ENCODE measurements at regions not wholly inside any gene's neighbourhood (a gene's known extent, or its start where the extent isn't known, plus 50 kb on each side); places are given as distances from the start of the nearest gene placed in this dataset.
"Not testable (repeated sequence)": the region's sequence is repeated elsewhere in the genome, so short reads cannot be mapped to it uniquely, and the experiment has no call there.

DNA sequence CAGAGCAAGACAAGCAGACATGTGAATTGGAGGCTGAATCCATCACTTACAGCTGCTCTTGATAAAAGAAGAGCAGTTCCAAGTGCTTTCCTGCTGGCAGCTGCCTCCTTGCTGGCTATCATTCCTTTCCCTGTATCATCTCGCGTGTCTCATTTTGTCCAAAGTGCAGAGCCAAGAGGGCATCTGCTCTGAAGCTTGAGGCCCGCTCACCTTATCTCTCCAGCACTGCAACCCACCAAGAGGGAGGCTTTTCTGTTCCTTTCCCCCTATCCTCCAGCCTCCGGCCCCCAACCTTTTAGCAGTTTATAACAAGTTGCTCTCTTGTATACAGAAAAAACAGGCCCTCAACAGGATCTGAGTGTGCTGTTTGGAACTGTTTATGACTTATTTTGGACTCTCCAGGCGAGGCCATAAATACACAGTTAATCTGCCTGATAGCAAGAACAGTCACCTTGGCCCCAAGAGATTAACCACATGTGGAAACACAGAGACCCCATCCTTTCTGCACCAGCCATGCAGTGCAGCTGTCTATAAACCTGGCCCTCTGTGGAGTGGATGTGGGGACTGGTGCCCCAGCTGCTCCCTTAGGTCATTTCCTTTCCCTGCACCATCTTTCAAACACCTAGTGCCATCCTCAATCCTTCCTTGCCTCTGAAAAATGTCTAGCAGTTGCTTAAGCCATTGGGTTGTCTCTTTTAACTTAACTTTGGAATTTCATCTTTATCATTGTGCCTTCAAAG, 172.5 kb upstream of the FERMT1 start:
- DNase-seq: no peak

DNA sequence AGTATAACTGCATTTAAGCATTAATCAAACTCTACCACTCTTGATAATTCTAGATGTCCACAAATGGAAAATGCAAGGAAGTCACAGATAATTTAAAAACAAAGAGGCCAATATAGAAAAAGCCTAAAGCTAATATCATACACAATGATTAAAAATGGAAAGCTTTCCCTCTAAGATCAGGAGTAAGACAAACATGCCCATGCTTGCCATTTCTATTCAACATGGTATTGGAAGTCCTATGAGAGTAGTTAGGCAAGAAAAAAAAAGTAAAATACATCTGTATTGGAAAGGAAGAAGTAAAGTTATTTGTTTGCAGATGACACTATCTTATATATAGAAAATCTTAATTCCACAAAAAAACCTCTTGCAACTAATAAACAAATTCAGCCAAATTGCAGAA, 164.6 kb upstream of the FERMT1 start:
- DNase-seq: no peak

DNA sequence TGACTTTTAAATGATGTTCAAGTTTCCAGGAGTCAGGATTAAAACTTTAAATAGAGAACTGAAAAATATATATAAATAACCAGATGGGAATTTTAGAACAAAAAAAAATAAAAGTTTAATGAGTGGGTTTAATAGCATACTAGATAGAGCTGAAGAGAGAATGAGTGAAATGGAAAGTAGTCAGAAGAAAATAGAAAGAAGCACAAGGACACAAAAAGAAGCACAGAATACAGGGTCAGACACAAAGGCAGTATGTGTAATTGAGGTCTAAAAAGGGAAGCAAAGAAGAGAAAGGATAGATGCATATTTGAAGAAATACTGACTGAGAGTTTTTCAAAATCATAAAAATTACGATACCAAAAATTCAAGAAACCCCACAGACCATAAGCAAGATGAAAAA, 159.8 kb upstream of the FERMT1 start:
- no peak for DNase-seq

DNA sequence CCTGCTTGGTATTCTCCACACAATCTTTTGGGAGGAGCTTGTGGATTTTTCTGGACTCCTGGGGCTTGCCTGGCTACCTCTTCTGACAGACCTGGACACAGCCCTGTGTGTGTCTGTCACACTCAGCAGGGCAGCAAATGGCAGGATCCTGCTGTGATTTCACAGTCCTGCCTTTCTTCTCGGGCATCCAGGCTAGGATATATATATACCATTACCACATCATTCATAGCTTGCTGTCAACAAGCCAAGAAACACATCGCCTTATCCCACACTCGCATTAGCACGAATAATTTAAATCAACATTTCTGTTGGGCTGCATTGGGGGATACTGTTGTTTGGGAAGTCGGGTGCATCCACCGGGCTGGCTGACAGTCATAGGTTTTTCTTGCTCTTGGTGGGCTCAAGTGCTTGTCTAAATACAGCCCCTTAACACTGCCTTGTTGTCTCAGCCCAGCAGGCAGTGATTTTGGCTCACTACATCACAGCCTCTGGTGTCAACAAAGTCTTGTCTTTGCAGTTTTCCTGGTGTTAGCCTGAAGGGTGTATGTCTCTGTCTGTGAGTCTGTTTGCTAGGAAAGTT, 154.9 kb upstream of the FERMT1 start:
- DNase-seq: no peak

GRCh38 chr20:6270404-6270803, 147.6 kb upstream of the FERMT1 start:
- DNase-seq: not testable (repeated sequence)

DNA sequence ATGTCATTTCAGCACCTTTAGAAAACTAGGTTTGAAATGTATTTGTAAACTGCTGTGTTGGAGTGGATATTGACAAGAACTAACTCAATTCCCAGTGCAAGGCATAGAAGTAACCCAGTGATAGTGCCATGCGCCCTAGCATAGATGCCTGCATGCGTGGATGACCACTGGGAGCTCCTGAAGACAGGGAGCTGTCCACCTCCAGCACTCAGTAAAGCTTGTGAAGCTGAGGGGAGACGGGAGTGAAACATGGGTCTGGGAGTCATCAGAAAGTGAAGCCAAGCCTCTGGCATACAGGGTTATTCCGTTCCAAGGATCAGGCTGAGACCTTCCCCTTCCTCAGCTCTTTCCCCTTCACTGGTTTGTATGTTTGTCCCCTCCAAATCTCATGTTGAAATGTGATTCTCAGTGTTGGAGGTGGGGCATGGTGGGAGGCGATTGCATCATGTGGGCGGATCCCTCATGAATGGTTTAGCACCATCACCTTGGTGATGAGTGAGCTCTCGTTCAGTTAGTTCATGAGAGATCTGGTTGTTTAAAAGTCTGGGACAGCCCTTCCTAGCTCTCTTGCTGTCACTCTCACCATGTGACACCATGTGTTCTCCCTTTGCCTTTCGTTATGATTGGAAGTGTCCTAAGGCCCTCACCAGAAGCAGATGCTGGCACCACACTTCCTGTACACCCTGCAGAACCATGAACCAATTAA, 146.5 kb upstream of the FERMT1 start:
- no peak for DNase-seq

- peak; percentile 44 for DNase-seq
Measured at GRCh38 chr20:6265204-6265904, 142.5 kb upstream of the FERMT1 start.

GRCh38 chr20:6253396-6253795, 130.6 kb upstream of the FERMT1 start:
- no peak for DNase-seq

DNA sequence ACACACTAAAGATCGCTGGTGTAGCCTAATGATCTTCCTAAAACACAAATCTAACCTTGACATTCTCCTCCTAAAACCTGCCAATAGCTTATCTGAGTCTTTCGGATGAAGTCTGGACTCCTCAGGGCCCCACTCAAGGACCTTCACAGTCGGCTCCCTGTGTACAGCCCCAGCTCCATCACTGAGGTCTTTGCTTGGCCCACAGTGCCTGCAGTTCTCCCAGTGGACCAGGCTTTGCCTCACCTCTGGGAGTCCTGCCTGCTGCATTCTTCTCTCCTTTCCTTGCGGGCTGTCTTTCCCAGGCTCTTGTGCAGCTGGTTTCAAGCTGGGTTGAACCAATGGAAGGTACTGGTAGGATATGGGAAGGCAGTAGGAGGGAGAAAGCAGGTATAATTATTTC, 122.6 kb upstream of the FERMT1 start:
- DNase-seq: no peak

GRCh38 chr20:6241591-6241990, 118.8 kb upstream of the FERMT1 start:
- no peak for DNase-seq

DNA sequence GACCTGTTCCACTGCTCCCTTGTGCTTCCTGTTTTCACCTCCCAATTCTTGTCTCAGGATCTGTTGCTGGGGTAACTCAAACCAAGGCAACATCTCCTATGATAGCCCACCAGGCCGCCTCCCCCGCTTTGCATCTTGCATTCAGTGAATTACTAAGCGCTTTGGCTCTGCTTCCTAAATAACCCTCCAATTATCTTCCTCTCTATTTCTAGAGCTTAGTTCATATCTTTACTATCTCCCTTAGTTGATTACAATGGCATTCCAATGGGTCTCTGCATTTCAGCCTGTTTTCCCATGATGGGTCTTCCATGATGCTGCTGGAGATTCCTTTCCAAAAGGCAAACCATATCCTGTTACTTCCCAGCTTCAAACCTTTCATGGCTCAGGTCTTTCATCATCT, 117.2 kb upstream of the FERMT1 start:
- DNase-seq: no peak

DNA sequence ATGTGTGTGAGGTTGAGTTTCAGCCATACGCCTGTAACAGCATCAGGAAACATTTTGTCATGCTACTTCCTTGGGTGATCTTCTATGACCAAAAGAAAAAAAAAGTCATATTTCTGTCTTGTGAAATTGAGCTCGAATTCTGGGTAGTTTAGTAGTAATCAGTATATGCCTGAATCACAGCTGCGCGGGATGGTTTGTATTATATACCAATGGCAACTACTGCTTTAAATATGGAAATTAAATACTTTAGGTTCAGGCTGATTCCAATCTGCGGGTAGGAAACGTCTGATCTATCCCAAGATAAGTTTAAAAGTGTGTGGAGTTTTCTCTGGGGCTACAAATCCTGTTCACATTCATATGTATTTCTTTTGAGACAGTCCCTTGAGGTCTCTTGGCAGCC, 115.6 kb upstream of the FERMT1 start:
- DNase-seq: no peak

DNA sequence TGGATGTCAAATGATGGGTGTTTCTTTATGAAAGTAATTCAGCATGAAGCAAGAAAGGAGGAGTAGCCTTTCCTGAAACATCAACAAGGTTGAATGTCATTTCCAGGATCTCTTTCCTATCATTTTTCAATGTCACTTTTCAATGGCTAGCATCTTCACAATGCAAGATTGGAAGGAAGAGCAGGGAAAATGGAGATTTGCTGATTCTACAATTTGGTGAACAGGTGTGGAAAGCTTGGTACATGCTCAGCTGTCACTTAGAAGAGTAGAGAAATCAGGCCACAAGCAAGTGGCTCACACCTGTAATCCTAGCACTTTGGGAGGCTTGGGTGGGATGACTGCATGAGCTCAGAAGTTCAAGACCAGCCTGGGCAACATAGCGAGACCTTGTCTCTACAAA, 112.7 kb upstream of the FERMT1 start:
- no peak for DNase-seq

- DNase-seq: no peak
Measured at GRCh38 chr20:6232436-6232835, 109.6 kb upstream of the FERMT1 start.

DNA sequence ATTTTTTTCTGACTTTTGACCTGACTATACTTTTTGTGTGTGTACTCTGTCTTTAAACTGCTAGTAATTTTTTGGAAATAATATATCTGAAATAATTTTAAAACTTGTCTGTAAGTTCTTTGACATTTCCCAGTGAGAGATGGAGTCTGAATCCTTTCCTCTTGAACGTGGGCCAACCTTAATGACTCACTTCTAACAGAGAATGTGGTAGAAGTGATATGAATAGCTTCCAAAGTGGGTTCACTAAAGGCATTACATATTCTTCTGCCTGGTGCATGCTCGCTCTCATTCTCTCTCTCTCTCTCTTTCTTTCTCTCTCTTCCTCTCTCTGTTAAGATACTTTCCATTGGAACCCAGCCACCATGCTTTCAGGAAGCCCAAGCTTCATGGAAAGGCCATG, 108.7 kb upstream of the FERMT1 start:
- peak; percentile 19 for DNase-seq

- DNase-seq: no peak
Measured at GRCh38 chr20:6228302-6228843, 105.5 kb upstream of the FERMT1 start.

- DNase-seq: no peak
Measured at GRCh38 chr20:6213311-6213710, 90.5 kb upstream of the FERMT1 start.

GRCh38 chr20:6212903-6213302, 90.1 kb upstream of the FERMT1 start:
- DNase-seq: peak; percentile 67

GRCh38 chr20:6209093-6209492, 86.3 kb upstream of the FERMT1 start:
- DNase-seq: no peak

- no peak for DNase-seq
Measured at GRCh38 chr20:6200092-6200491, 77.3 kb upstream of the FERMT1 start.

DNA sequence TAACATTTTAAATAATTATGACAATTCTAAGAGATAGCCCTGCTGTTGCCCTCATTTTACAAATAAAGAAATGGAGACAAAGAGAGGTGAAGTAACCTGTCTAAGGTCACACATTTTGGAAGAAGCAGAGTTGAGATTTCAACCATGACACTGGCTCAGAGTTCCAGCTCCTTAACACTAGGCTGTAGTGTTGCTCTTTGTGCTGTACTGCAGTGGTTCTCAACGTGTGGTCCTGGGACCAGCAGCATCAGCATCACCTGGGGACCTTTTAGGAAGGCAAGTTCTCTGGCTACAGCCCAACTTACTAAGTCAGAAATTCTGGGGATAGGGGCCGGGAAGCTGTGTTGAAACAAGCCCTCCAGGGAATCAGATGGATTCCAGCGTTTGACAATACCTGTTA, 62.4 kb upstream of the FERMT1 start:
- no peak for DNase-seq

DNA sequence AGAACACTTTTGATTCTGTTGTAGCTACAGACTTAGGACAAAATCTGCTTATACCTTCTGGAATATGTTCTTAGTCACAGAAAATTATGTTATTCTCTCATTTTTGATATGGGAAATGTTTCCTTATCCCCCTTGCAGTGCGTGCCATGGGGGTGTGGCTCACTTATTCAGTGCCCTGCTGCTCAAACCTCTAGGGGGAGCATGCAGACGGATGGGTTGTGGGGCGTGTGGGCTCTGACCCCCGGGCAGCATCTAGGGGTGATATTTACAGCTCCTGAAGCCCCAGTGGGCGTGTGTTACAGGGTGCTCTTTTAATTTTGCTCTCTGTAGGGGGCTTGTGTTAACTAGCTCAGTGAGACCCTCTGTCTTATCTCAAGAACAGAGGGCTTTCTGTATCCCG, 61.3 kb upstream of the FERMT1 start:
- no peak for DNase-seq

DNA sequence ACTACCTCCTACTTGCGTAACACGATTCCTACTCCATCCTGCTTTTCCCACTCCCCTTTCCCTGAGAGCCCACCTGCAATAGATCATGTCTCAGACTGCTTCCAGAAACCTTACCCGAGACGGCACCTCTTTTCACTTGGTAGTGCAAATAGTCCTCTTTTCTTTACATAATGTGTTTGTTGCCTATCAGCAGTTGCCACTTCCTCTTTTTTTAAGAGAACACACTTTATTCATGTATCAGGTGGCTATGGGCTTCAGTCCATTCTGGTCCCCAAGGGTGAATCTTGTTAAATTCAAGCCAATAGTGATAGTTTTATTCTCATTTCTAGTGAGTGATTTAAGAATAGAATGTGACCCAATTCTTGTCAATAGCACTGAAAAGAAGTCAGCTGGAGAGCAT, 57.7 kb upstream of the FERMT1 start:
- peak; percentile 77 for DNase-seq

Data from RPMI8226 (cell line).